SJSA1 (cell line): ENCODE measurements at regions not wholly inside any gene's neighbourhood (a gene's known extent, or its start where the extent isn't known, plus 50 kb on each side); places are given as distances from the start of the nearest gene placed in this dataset.

Source experiments
- DNase-seq, 2 experiments: peaks; one replicate each; pipeline ENCODE4 v3.0.0-alpha.2; 2015 to 2020; ENCODE audit warnings: low spot score in 2 of 2, low read depth in 1 of 2
- H3K27ac ChIP-seq: fragments of 250-450 bp; sonication (Bioruptor Pico); 2 replicates; pipeline ENCODE4 v1.5.1; 2020; ENCODE audit warnings: mild to moderate bottlenecking, moderate library complexity
- H3K27me3 ChIP-seq: fragments of 250-450 bp; sonication (Bioruptor Pico); replicated peaks from 2 replicates; pipeline ENCODE4 v1.5.1; 2020; ENCODE audit warnings: mild to moderate bottlenecking, moderate library complexity
- H3K36me3 ChIP-seq: fragments of 250-450 bp; sonication (Bioruptor Pico); 2 replicates; pipeline ENCODE4 v1.5.1; 2020; ENCODE audit warnings: mild to moderate bottlenecking
- H3K4me1 ChIP-seq: fragments of 250-450 bp; sonication (Bioruptor Pico); replicated peaks from 2 replicates; pipeline ENCODE4 v1.6.1; 2021; ENCODE audit warnings: mild to moderate bottlenecking
- H3K4me3 ChIP-seq: fragments of 250-450 bp; sonication (Bioruptor Pico); 2 replicates; pipeline ENCODE4 v1.5.1; 2020; ENCODE audit warnings: mild to moderate bottlenecking
- H3K9me3 ChIP-seq: fragments of 250-450 bp; sonication (Bioruptor Pico); replicated peaks from 2 replicates; pipeline ENCODE4 v1.5.1; 2020; ENCODE audit warnings: mild to moderate bottlenecking

DNA sequence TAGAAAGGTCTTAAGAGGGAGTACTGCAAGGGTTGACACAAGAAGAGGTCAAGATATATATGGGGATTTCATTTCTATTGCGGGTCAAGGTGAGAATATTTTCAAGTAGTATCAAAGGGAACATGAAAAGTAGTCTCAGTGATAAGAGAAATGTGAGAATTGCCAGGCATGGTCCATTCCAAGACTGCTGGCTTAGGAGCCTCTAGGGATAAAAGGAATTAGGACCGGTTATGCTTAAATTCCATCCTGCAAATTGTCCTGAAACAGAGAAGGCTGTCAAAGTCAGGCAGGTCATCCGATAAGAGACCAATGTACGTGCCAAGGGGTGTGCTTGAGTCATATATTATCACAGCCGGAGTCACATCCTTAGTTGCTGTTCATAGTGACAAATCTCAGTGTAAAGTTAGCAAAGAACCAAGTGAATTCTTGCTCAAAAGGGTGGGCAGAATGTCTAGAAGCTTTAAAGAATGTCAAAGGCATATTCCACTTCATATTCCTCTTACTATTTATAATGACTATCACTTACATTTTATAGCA is 133.6 kb downstream of the CBLL2 start:
- no peaks in the 10 kb centered on the region for H3K4me1 ChIP-seq
- no peak overlapping the region for H3K4me3 ChIP-seq
- H3K9me3 ChIP-seq: no peaks in the 10 kb centered on the region
- H3K27ac ChIP-seq: no peak overlapping the region
- no peaks in the 10 kb centered on the region for H3K27me3 ChIP-seq
- no peaks in the 10 kb centered on the region for H3K36me3 ChIP-seq
- no peak for DNase-seq

DNA sequence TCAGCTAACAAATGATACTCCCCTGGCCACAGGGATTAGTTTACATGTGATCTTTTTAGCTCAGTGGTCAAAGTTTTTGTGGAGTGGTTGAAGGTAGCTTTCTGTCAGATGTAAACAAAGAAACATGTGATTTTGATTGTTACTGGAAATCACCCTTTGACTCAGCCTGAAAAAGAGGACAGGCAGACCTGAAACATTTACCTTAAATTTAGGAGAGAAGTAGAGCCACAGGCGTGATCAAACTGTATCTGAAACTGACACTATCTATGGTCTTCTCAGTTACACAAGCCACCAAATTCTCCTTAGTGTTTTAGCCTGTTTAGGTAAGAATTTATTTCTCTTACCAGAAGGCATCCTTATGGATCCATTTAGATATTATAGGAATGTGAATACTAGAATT is 136.7 kb downstream of the CBLL2 start:
- Histone ChIP-seq H3K9me3 (no peaks in the 10 kb centered on the region), H3K27ac (no peak overlapping the region), H3K36me3 (no peaks in the 10 kb centered on the region), H3K4me1 (no peaks in the 10 kb centered on the region), H3K27me3 (no peaks in the 10 kb centered on the region), H3K4me3 (no peak overlapping the region)
- no peak for DNase-seq

DNA sequence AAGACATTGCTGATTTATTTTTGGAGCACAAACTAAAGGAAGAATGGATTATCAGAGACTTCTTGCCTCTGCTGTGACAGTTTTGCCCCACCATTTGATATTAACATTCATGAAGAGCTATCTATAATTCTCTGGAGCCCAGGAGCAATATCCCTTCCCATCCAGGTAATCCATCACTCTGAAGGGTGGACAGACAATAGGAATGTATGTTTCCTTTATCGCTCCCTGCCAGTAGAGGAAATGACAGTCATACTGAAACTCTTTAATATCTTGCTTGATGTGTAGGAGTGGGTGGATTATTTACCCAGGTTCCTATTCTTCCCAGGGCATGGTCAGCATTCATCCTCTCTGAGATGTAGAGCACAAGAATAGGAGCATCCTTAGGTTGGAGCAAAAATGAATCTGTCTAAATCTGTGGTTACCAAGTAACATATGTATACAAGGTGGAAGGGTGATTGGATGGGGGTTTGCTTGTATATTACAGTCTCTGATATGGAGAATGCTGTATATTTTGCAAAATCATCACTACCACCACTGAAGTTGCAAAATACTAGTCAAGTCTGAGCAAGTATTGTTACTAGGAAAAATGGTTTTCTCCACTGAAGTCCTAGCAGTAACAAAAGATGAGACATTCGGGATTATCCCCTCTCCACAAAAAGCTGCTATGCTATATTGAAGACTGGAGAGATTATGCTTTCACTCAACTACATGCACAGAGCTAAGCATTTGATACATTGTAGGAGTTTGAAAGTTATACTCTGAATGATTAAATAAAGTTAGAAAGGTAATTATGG is 151.6 kb downstream of the CBLL2 start:
- no peaks in the 10 kb centered on the region for H3K4me1 ChIP-seq
- DNase-seq: no peak
- no peaks in the 10 kb centered on the region for H3K36me3 ChIP-seq
- H3K27ac ChIP-seq: no peak overlapping the region
- no peaks in the 10 kb centered on the region for H3K9me3 ChIP-seq
- no peaks in the 10 kb centered on the region for H3K27me3 ChIP-seq
- H3K4me3 ChIP-seq: no peak overlapping the region

- no peaks in the 10 kb centered on the region for H3K27me3 ChIP-seq
- no peak overlapping the region for H3K4me3 ChIP-seq
- H3K27ac ChIP-seq: no peak overlapping the region
- no peaks in the 10 kb centered on the region for H3K9me3 ChIP-seq
- no peaks in the 10 kb centered on the region for H3K36me3 ChIP-seq
- no peaks in the 10 kb centered on the region for H3K4me1 ChIP-seq
- no peak for DNase-seq
These were observed 152.2 kb downstream of the CBLL2 start for GRCh38 chrX:22424919-22425318.

DNA sequence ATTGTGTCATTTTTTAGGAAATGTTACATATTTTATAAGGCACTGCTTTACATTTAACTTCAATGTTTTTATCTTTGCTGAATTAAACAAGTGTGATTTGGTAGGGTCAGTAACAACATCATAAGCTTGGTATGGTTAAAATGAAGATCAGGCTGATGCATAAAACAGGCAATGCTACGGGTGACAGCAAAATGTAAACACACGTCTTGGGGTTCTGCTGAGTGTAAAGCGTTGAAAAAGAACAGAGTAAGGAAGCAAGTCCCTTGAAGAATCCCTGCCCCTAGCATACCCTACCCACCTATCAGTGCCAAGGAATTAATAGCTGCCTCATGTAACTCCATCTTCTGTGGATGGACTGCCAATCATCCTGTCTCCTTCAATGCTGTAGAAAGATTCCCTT is 157.0 kb downstream of the CBLL2 start:
- no peak overlapping the region for H3K4me3 ChIP-seq
- no peaks in the 10 kb centered on the region for H3K36me3 ChIP-seq
- H3K4me1 ChIP-seq: no peaks in the 10 kb centered on the region
- no peaks in the 10 kb centered on the region for H3K27me3 ChIP-seq
- no peaks in the 10 kb centered on the region for H3K9me3 ChIP-seq
- no peak for DNase-seq
- H3K27ac ChIP-seq: no peak overlapping the region

- Histone ChIP-seq H3K9me3 (no peaks in the 10 kb centered on the region), H3K27ac (no peak overlapping the region), H3K4me1 (no peaks in the 10 kb centered on the region), H3K27me3 (no peaks in the 10 kb centered on the region), H3K4me3 (no peak overlapping the region), H3K36me3 (no peaks in the 10 kb centered on the region)
- DNase-seq: no peak
These were observed 158.0 kb downstream of the CBLL2 start for GRCh38 chrX:22430701-22431100.

DNA sequence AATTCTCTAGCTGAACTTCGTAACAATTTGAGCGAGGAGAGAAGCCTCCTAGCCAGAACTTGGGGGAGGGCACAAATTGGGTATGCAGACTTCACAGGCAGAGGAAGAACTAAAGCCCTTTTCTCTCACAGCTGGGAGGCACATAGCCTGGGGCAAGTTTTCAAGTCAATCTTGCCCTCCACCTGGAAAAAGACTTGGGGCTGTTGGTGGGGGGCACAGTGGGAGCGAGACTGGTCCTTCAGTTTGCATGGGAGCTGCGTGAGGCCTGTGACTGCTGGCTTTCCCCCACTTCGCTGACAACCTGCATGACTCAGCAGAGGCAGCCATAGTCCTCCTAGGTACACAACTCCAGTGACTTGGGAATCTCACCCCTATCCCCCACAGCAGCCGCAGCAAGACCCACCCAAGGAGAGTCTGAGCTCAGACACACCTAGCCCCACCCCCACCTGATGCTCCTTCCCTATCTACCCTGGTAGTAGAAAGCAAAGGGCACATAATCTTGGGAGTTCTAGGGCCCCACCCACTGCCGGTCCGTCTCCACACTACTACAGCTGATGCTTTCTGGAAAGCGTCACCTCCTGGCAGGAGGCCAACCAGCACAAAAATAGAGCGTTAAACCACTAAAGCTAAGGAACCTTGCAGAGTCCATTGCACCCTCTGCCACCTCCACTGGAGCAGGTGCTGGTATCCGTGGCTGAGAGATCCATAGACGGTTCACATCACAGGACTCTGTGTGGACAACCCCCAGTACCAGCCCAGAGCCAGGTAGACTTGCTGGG is 160.8 kb downstream of the CBLL2 start:
- DNase-seq: no peak
- Histone ChIP-seq H3K9me3 (no peaks in the 10 kb centered on the region), H3K27me3 (no peaks in the 10 kb centered on the region), H3K4me3 (no peak overlapping the region), H3K36me3 (no peaks in the 10 kb centered on the region), H3K27ac (no peak overlapping the region), H3K4me1 (no peaks in the 10 kb centered on the region)

GRCh38 chrX:22445880-22446279 is 173.2 kb downstream of the CBLL2 start:
- no peaks in the 10 kb centered on the region for H3K36me3 ChIP-seq
- H3K9me3 ChIP-seq: no peaks in the 10 kb centered on the region
- H3K27me3 ChIP-seq: no peaks in the 10 kb centered on the region
- H3K4me1 ChIP-seq: no peaks in the 10 kb centered on the region
- H3K27ac ChIP-seq: no peak overlapping the region
- no peak overlapping the region for H3K4me3 ChIP-seq
- no peak for DNase-seq

GRCh38 chrX:22462959-22463358 is 190.2 kb downstream of the CBLL2 start:
- no peak for DNase-seq

DNA sequence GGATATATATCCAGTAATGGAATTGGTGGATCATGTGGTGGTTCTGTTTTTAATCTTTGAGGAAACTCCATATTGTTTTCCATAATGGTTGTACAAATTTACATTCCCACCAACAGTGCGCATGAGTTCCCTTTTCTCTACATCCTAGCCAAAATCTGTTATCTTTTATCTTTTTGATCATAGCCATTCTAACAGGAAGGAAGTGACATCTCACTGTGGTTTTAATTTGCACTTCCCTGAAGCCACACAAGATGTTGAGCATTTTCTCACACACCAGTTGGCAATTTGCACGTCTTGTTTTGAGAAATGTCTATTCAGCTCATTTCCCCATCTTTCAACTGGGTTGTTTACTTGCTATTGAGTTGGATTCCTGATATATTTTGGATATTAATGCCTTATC is 194.9 kb downstream of the CBLL2 start:
- Histone ChIP-seq H3K4me1 (no peaks in the 10 kb centered on the region), H3K27ac (no peak overlapping the region), H3K27me3 (no peaks in the 10 kb centered on the region), H3K4me3 (no peak overlapping the region), H3K9me3 (no peaks in the 10 kb centered on the region), H3K36me3 (no peaks in the 10 kb centered on the region)
- no peak for DNase-seq

More at GRCh38 chrX:22462959-22463358, 190.2 kb downstream of the CBLL2 start:
- Histone ChIP-seq H3K27me3 (no peaks in the 10 kb centered on the region), H3K27ac (no peak overlapping the region), H3K36me3 (no peaks in the 10 kb centered on the region), H3K4me1 (no peaks in the 10 kb centered on the region), H3K4me3 (no peak overlapping the region), H3K9me3 (no peaks in the 10 kb centered on the region)

DNA sequence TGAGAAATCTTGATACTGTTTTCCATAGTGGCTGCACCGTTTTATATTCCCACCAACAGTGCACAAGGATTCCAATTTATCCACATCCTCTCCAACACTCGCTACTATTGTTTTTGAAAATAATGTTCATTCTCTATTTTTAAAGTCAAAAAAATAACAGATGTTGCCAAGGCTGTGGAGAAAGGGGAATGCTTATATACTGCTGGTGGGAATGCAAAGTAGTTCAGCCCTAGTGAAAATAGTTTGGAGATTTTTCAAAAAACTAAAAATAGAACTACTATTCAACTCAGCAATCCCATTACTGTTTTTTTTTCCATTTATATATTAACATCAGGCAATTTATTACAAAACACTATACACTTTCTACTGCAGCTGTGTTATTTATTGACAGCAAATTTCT is 208.7 kb downstream of the CBLL2 start:
- no peak overlapping the region for H3K27ac ChIP-seq
- DNase-seq: no peak
- no peak overlapping the region for H3K4me3 ChIP-seq

DNA sequence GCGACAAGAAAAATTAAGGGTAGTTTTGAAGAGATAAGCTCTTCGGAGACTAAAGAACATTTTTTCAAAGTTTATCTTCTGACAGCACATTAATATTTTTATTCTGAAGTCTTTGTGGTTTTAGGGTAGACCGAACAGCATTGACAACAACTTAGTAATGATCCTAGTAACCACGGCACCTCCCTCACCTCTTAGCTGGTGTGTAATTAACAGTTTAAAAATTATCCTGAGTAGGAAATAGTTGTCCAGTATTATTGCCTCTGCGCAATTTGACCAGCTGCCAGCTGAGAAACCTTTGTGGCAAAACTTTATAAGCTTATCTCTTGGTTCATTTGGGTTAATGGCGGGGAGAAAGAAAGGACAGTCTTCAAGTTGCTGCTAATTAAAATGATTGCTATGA is 213.6 kb downstream of the CBLL2 start:
- no peak overlapping the region for H3K4me3 ChIP-seq
- no peak for DNase-seq
- H3K9me3 ChIP-seq: no peaks in the 10 kb centered on the region
- no peaks in the 10 kb centered on the region for H3K27me3 ChIP-seq
- H3K27ac ChIP-seq: no peak overlapping the region
- no peaks in the 10 kb centered on the region for H3K36me3 ChIP-seq
- H3K4me1 ChIP-seq: no peaks in the 10 kb centered on the region

More for the DNA sequence above, 208.7 kb downstream of the CBLL2 start:
- Histone ChIP-seq H3K9me3 (no peaks in the 10 kb centered on the region), H3K36me3 (no peaks in the 10 kb centered on the region), H3K27me3 (no peaks in the 10 kb centered on the region), H3K4me1 (no peaks in the 10 kb centered on the region)

GRCh38 chrX:22516893-22517292 is 244.2 kb downstream of the CBLL2 start:
- Histone ChIP-seq H3K27me3 (no peaks in the 10 kb centered on the region), H3K4me1 (no peaks in the 10 kb centered on the region), H3K27ac (no peak overlapping the region), H3K9me3 (no peaks in the 10 kb centered on the region), H3K4me3 (no peak overlapping the region), H3K36me3 (no peaks in the 10 kb centered on the region)
- no peak for DNase-seq

GRCh38 chrX:22520128-22520828 is 247.6 kb downstream of the CBLL2 start:
- Histone ChIP-seq H3K4me1 (no peaks in the 10 kb centered on the region), H3K9me3 (no peaks in the 10 kb centered on the region), H3K4me3 (no peak overlapping the region), H3K27ac (no peak overlapping the region), H3K36me3 (no peaks in the 10 kb centered on the region), H3K27me3 (no peaks in the 10 kb centered on the region)
- no peak for DNase-seq
